ENCODE measurements at regions not wholly inside any gene's neighbourhood (a gene's known extent, or its start where the extent isn't known, plus 50 kb on each side); places are given as distances from the start of the nearest gene placed in this dataset.
"Not testable (repeated sequence)": the region's sequence is repeated elsewhere in the genome, so short reads cannot be mapped to it uniquely, and the experiment has no call there.

- not testable (repeated sequence) for DNase-seq
Measured at GRCh38 chr2:89160306-89160705, 468.8 kb downstream of the RPIA start.

GRCh38 chr2:89161626-89162025 is 470.2 kb downstream of the RPIA start:
- DNase-seq, result not testable (repeated sequence)

GRCh38 chr2:89170506-89171173 is 479.2 kb downstream of the RPIA start:
- DNase-seq, result not testable (repeated sequence)

- not testable (repeated sequence) for DNase-seq
Measured at GRCh38 chr2:89171174-89171519, 479.7 kb downstream of the RPIA start.

GRCh38 chr2:89177004-89177403 is 485.5 kb downstream of the RPIA start:
- not testable (repeated sequence) for DNase-seq

GRCh38 chr2:89182221-89182620 is 490.7 kb downstream of the RPIA start:
- not testable (repeated sequence) for DNase-seq

- not testable (repeated sequence) for DNase-seq
Measured at GRCh38 chr2:89184746-89185145, 493.3 kb downstream of the RPIA start.

- not testable (repeated sequence) for DNase-seq
Measured at GRCh38 chr2:89195636-89196251, 504.3 kb downstream of the RPIA start.

- not testable (repeated sequence) for DNase-seq
Measured at GRCh38 chr2:89196719-89197118, 505.2 kb downstream of the RPIA start.

- not testable (repeated sequence) for DNase-seq
Measured at GRCh38 chr2:89198026-89198425, 506.6 kb downstream of the RPIA start.

GRCh38 chr2:89199453-89200246 is 508.2 kb downstream of the RPIA start:
- DNase-seq, result not testable (repeated sequence)

GRCh38 chr2:89200247-89200527 is 508.7 kb downstream of the RPIA start:
- DNase-seq, result not testable (repeated sequence)

GRCh38 chr2:89202518-89202917 is 511.0 kb downstream of the RPIA start:
- DNase-seq, result not testable (repeated sequence)

GRCh38 chr2:89205153-89205552 is 513.7 kb downstream of the RPIA start:
- DNase-seq, result peak; percentile 37

- DNase-seq, result peak; percentile 66
Measured at GRCh38 chr2:89208144-89208932, 516.9 kb downstream of the RPIA start.

- DNase-seq, result not testable (repeated sequence)
Measured at GRCh38 chr2:89213151-89213550, 521.7 kb downstream of the RPIA start.

GRCh38 chr2:89213811-89214210 is 522.3 kb downstream of the RPIA start:
- DNase-seq, result not testable (repeated sequence)

- not testable (repeated sequence) for DNase-seq
Measured at GRCh38 chr2:89221474-89221873, 530.0 kb downstream of the RPIA start.

GRCh38 chr2:89222063-89222732 is 530.7 kb downstream of the RPIA start:
- DNase-seq, result not testable (repeated sequence)

- DNase-seq, result not testable (repeated sequence)
Measured at GRCh38 chr2:89224803-89225202, 533.3 kb downstream of the RPIA start.

- DNase-seq, result not testable (repeated sequence)
Measured at GRCh38 chr2:89229979-89230378, 538.5 kb downstream of the RPIA start.

GRCh38 chr2:89231241-89231640 is 539.8 kb downstream of the RPIA start:
- not testable (repeated sequence) for DNase-seq
